ACC112 (cell line): ENCODE measurements at regions not wholly inside any gene's neighbourhood (a gene's known extent, or its start where the extent isn't known, plus 50 kb on each side); places are given as distances from the start of the nearest gene placed in this dataset.
"Not testable (repeated sequence)": the region's sequence is repeated elsewhere in the genome, so short reads cannot be mapped to it uniquely, and the experiment has no call there.

Source experiments
- H2AFZ ChIP-seq: fragments of 200-600 bp; sonication (generic); one replicate; pipeline ENCODE4 v1.6.0; 2017; ENCODE audit warnings: antibody characterized with exemption, low read length; ENCODE audit not compliant: unreplicated experiment
- H3K27ac ChIP-seq: fragments of 200-600 bp; sonication (generic); 2 replicates; pipeline ENCODE4 v1.5.1; 2014; ENCODE audit warnings: low read depth, mild to moderate bottlenecking, antibody characterized with exemption, low read length, moderate library complexity
- H3K27me3 ChIP-seq: fragments of 200-600 bp; sonication (generic); 2 replicates; pipeline ENCODE4 v1.6.1; 2014; ENCODE audit warnings: mild to moderate bottlenecking, antibody characterized with exemption, low read length, moderate library complexity, mixed read lengths; ENCODE audit not compliant: insufficient read depth
- H3K36me3 ChIP-seq: fragments of 200-600 bp; sonication (generic); 2 replicates; pipeline ENCODE4 v1.6.1; 2016; ENCODE audit warnings: mild to moderate bottlenecking, antibody characterized with exemption, low read length, moderate library complexity, mixed read lengths; ENCODE audit not compliant: insufficient read depth
- H3K4me1 ChIP-seq: fragments of 200-600 bp; sonication (generic); one replicate; pipeline ENCODE4 v1.6.1; 2016; ENCODE audit warnings: low read length, mixed read lengths; ENCODE audit not compliant: insufficient read depth, unreplicated experiment, control insufficient read depth
- H3K4me3 ChIP-seq: fragments of 200-600 bp; sonication (generic); 2 replicates; pipeline ENCODE4 v1.5.1; 2014; ENCODE audit warnings: mild to moderate bottlenecking, low read depth, low read length
- H3K79me2 ChIP-seq: fragments of 200-600 bp; sonication (generic); one replicate; pipeline ENCODE4 v1.6.0; 2016; ENCODE audit warnings: low read length; ENCODE audit not compliant: control insufficient read depth, unreplicated experiment, insufficient read depth

GRCh38 chr3:104941785-104942184, 424.9 kb upstream of the ALCAM start:
- Histone ChIP-seq H3K27ac (no peak overlapping the region), H2AFZ (no peak overlapping the region), H3K4me1 (peaks cover 17% of the 10 kb centered on the region), H3K79me2 (no peaks in the 10 kb centered on the region), H3K27me3 (no peaks in the 10 kb centered on the region), H3K36me3 (no peaks in the 10 kb centered on the region), H3K4me3 (no peak overlapping the region)

GRCh38 chr3:104943974-104944373, 422.7 kb upstream of the ALCAM start:
- H2AFZ ChIP-seq, result no peak overlapping the region
- H3K4me1 ChIP-seq, result peaks cover 17% of the 10 kb centered on the region
- H3K27ac ChIP-seq, result no peak overlapping the region
- H3K4me3 ChIP-seq, result no peak overlapping the region
- H3K79me2 ChIP-seq, result no peaks in the 10 kb centered on the region
- no peaks in the 10 kb centered on the region for H3K27me3 ChIP-seq
- no peaks in the 10 kb centered on the region for H3K36me3 ChIP-seq

GRCh38 chr3:104947943-104948342, 418.8 kb upstream of the ALCAM start:
- no peaks in the 10 kb centered on the region for H3K79me2 ChIP-seq
- H3K4me1 ChIP-seq, result peaks cover 27% of the 10 kb centered on the region
- no peak overlapping the region for H3K27ac ChIP-seq
- no peaks in the 10 kb centered on the region for H3K36me3 ChIP-seq
- H3K27me3 ChIP-seq, result no peaks in the 10 kb centered on the region
- H2AFZ ChIP-seq, result no peak overlapping the region
- H3K4me3 ChIP-seq, result no peak overlapping the region

DNA sequence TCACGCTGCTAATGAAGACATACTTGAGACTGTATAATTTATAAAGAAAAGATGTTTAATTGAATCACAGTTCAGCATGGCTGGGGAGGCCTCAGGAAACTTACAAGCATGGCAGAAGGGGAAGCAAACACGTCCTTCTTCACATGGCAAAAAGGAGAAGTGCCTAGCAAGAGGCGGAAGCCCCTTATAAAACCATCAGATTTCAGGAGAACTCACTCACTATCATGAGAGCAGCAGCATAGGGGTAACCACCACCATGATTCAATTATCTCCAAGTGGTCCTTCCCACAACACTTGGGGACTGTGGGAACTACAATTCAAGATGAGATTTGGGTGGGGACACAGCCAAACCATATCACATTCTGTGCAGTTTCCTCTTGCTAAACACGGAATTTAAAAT, 416.9 kb upstream of the ALCAM start:
- not testable (repeated sequence) for H3K79me2 ChIP-seq, H3K27ac ChIP-seq, H2AFZ ChIP-seq, H3K4me3 ChIP-seq, H3K27me3 ChIP-seq, H3K36me3 ChIP-seq
- peaks cover 20% of the 10 kb centered on the region for H3K4me1 ChIP-seq

GRCh38 chr3:104951426-104951825, 415.3 kb upstream of the ALCAM start:
- H3K4me3 ChIP-seq, result no peak overlapping the region
- H2AFZ ChIP-seq, result no peak overlapping the region
- no peaks in the 10 kb centered on the region for H3K36me3 ChIP-seq
- no peaks in the 10 kb centered on the region for H3K79me2 ChIP-seq
- H3K27me3 ChIP-seq, result no peaks in the 10 kb centered on the region
- peak overlapping the region; percentile 79 for H3K27ac ChIP-seq
- peaks cover 20% of the 10 kb centered on the region for H3K4me1 ChIP-seq

DNA sequence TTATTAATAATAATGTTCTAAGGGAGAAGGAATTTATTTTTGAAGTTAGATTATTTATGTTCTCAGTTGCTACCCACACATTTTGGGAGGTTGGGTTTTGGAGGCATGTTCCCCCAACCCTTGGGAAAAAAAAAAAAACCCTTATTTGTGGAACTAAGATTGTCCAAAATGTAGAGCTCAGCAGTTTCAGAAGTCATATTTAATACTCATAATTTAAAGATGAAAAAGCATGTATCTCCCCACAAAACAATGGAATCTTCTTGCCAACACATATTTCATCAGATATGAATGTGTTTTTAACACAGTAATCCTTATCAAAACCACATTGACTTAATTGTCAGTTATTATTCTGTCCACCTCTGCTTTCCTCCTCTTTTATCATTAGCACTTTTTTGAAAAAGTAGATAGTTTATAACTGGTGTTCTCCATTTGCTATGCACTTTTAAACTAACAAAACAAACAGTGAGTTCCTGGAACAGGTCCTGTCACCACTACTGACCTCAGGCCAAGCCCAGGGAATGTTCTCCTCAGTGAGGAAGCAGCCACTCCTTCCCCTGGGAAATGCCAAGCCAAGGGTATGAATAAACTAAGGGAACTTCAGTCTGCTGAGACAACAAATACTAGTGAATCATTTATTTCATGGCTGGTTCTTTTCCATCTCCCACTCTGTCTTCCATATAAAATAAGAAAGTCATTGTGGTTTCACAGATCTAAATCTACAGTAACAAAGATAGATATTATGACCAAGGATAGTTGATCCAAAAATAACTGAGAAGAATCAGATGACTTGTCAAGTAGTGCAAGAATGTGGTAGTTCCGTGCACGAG, 414.4 kb upstream of the ALCAM start:
- Histone ChIP-seq H2AFZ (peak overlapping the region; percentile 28), H3K4me1 (peaks cover 20% of the 10 kb centered on the region), H3K36me3 (no peaks in the 10 kb centered on the region), H3K79me2 (no peaks in the 10 kb centered on the region), H3K27ac (peak overlapping the region; percentile 79), H3K27me3 (no peaks in the 10 kb centered on the region), H3K4me3 (0 out of 2 replicates have a peak overlapping the region, but pooled peaks have one; percentile 16)

DNA sequence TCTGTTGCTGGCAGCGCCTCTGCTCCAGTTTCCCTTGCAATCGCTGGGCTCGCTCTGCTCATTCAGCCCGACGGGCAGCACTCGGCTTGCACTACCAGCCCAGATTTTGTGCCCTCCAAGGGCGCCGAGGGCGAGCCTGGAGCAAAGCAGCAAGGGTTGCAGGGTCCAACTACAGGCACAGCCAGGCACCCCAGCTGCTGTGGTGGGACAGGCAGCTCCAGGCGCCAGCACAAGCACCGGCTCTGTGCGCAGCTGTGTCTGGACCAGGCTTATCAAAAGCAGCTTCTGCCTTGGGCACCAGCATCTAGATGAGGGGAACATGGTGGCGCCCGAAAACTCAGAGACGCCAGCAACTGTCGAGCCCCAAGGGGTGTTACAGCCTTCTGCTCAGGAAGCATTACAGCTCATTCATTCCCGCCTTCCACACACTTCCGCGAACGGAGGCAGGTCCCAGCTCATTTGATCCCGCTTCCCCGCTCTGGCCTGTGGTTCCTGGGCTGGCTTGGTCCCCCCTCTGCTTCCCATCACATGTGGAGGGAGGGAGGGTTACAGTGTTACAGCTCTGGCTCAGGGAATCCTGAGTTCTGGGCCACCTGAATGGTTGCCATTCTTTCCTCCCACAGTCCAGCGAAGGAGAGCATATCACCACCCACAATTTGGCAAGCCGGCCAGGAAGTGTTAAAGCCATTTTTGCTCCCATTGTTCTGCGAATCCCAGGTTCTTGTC, 409.9 kb upstream of the ALCAM start:
- no peak overlapping the region for H2AFZ ChIP-seq
- no peak overlapping the region for H3K4me3 ChIP-seq
- no peaks in the 10 kb centered on the region for H3K27me3 ChIP-seq
- no peaks in the 10 kb centered on the region for H3K79me2 ChIP-seq
- H3K4me1 ChIP-seq, result peaks cover 21% of the 10 kb centered on the region
- H3K27ac ChIP-seq, result no peak overlapping the region
- no peaks in the 10 kb centered on the region for H3K36me3 ChIP-seq

GRCh38 chr3:104960579-104960978, 406.1 kb upstream of the ALCAM start:
- Histone ChIP-seq H3K79me2 (no peaks in the 10 kb centered on the region), H3K27ac (no peak overlapping the region), H3K27me3 (no peaks in the 10 kb centered on the region), H3K4me3 (no peak overlapping the region), H2AFZ (peak overlapping the region; percentile 90), H3K4me1 (peaks cover 7% of the 10 kb centered on the region), H3K36me3 (no peaks in the 10 kb centered on the region)

DNA sequence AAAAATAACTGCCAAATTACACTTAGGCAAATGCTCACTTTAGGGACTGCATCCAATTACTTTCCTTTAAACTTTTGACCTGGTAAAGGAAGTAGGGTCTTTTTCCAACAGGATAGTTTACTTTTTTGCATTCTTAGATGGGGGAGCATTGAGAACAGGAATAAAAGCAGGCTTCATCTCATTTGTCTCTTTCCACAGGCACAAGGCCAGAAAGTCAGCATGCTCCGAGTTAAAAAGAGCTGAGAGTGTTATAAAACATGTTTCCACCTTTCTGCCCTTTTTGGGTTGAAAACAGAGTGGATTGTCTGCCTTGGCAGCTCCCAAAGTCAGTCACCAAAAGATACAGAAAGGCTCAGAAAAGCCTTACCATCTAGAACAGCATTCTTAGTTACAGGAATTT, 404.9 kb upstream of the ALCAM start:
- Histone ChIP-seq H3K27me3 (no peaks in the 10 kb centered on the region), H2AFZ (no peak overlapping the region), H3K36me3 (no peaks in the 10 kb centered on the region), H3K4me1 (peaks cover 7% of the 10 kb centered on the region), H3K4me3 (no peak overlapping the region), H3K79me2 (no peaks in the 10 kb centered on the region), H3K27ac (no peak overlapping the region)

DNA sequence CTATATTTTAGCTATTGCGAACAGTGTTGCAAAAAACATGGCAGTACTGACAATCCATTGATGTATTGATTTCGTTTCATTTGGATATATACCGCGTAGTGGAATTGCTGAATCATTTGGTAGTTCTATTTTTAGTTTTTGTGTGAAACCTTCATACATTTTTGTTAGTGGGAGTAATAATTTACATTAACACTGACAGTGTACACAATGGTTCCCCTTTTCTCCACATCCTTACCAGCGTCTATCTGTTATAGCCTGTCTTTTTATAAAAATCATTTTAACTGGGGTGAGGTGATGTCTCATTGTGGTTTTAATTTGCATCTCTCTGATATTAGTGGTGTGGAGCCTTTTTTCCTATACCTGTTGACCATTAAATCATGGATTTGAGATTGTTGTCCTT, 392.4 kb upstream of the ALCAM start:
- H3K4me1 ChIP-seq, result no peaks in the 10 kb centered on the region
- no peak overlapping the region for H3K4me3 ChIP-seq
- H3K79me2 ChIP-seq, result no peaks in the 10 kb centered on the region
- H3K27ac ChIP-seq, result no peak overlapping the region
- no peak overlapping the region for H2AFZ ChIP-seq
- no peaks in the 10 kb centered on the region for H3K36me3 ChIP-seq
- no peaks in the 10 kb centered on the region for H3K27me3 ChIP-seq

DNA sequence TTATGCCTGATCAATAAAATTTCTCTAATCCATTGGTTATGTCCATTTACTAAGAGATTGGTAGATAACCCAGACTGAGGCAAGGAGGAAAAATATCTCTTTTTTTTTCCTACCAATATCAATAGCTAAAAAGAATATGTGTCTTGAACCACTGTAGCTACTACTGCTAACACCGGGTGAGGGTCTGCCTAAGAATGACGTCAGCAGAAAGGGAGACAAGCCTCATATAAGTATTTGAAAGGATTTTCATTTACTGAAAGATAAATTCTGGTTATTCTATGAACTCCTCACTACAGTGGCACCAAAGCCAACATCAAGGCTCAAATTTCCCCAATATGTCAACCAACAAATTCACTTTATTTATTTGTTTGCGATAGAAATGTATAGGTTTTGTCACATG, 389.0 kb upstream of the ALCAM start:
- no peaks in the 10 kb centered on the region for H3K27me3 ChIP-seq
- H3K79me2 ChIP-seq, result no peaks in the 10 kb centered on the region
- H2AFZ ChIP-seq, result no peak overlapping the region
- H3K4me3 ChIP-seq, result no peak overlapping the region
- no peaks in the 10 kb centered on the region for H3K36me3 ChIP-seq
- H3K27ac ChIP-seq, result no peak overlapping the region
- H3K4me1 ChIP-seq, result no peaks in the 10 kb centered on the region
